Ascending aorta (tissue), 2 donors: ENCODE measurements at regions not wholly inside any gene's neighbourhood (a gene's known extent, or its start where the extent isn't known, plus 50 kb on each side); places are given as distances from the start of the nearest gene placed in this dataset.
"Not testable (repeated sequence)": the region's sequence is repeated elsewhere in the genome, so short reads cannot be mapped to it uniquely, and the experiment has no call there.

Experiments used
- DNase-seq, 2 donors: peaks; one replicate each; pipeline ENCODE4 v3.0.0-alpha.2; 2019; ENCODE audit warnings: low spot score in 2 of 2
- H3K27ac ChIP-seq, 2 donors: fragments of 200-600 bp; sonication (generic); one replicate each; pipeline ENCODE4 v1.5.1; 2016 to 2017; ENCODE audit warnings: mild to moderate bottlenecking in 1 of 2
- H3K27me3 ChIP-seq: fragments of 200-600 bp; sonication (generic); one replicate; pipeline ENCODE4 v1.5.1; 2017
- H3K36me3 ChIP-seq, 2 donors: fragments of 200-600 bp; sonication (generic); one replicate each; pipeline ENCODE4 v1.5.1; 2016
- H3K4me1 ChIP-seq, 2 donors: fragments of 200-600 bp; sonication (generic); one replicate each; pipeline ENCODE4 v1.5.1; 2016 to 2017; ENCODE audit warnings: mild to moderate bottlenecking in 1 of 2
- H3K4me3 ChIP-seq, 2 donors: fragments of 200-600 bp; sonication (generic); one replicate each; pipeline ENCODE4 v1.5.1; 2016 to 2017; ENCODE audit warnings: mild to moderate bottlenecking in 1 of 2
- H3K9me3 ChIP-seq, 2 donors: fragments of 200-600 bp; sonication (generic); one replicate each; pipeline ENCODE4 v1.5.1; 2016
- CTCF ChIP-seq, 3 experiments: fragments of 200-600 bp in 2 of 3; fragments of 450-650 bp in 1 of 3; sonication (generic) in 2 of 3; IDR thresholded peaks; one replicate each; pipeline ENCODE4 v1.5.1; 2016 to 2019; ENCODE audit warnings: antibody characterized with exemption in 3 of 3, mild to moderate bottlenecking in 1 of 3, moderate library complexity in 1 of 3
- intact Hi-C: fragments of 100-400 bp; cut with DNase I; formaldehyde crosslinking; loops from one replicate; pipeline ENCODE4 v1.15.1; 2023

GRCh38 chr21:33968995-33969348 lies 53.4 kb upstream of the ATP5PO start:
- peak in 1 of 2 donors; percentile 65 for DNase-seq
- H3K27ac ChIP-seq: peak overlapping the region; percentile 81 to 83
- H3K4me1 ChIP-seq: peaks cover 3 to 21% of the 10 kb centered on the region in 2 donors
- no peaks in the 10 kb centered on the region for H3K36me3 ChIP-seq
- no peaks in the 10 kb centered on the region for H3K27me3 ChIP-seq
- intact Hi-C loops: loop anchor here (1.0 to 2.0 kb wide), 2 partner anchors 21 to 160 kb away; no protein-coding TSS in a partner anchor
- peak overlapping the region; percentile 11 to 27 for H3K4me3 ChIP-seq
- no peak for TF ChIP-seq CTCF (IDR thresholded peaks at IDR 0.05)
- no peaks in the 10 kb centered on the region for H3K9me3 ChIP-seq

- peak overlapping the region; percentile 11 to 27 for H3K4me3 ChIP-seq
- peak in 1 of 2 donors; percentile 83 for DNase-seq
- no peaks in the 10 kb centered on the region for H3K9me3 ChIP-seq
- intact Hi-C loops: loop anchor here (1.0 to 2.0 kb wide), 2 partner anchors 20 to 160 kb away; no protein-coding TSS in a partner anchor
- H3K4me1 ChIP-seq: peaks cover 3 to 21% of the 10 kb centered on the region in 2 donors
- no peaks in the 10 kb centered on the region for H3K27me3 ChIP-seq
- no peaks in the 10 kb centered on the region for H3K36me3 ChIP-seq
- peak overlapping the region; percentile 81 to 83 for H3K27ac ChIP-seq
- no peak for TF ChIP-seq CTCF (IDR thresholded peaks at IDR 0.05)
Measured at GRCh38 chr21:33968080-33968994, 52.7 kb upstream of the ATP5PO start.

- H3K36me3 ChIP-seq: no peaks in the 10 kb centered on the region
- no peak overlapping the region for H3K4me3 ChIP-seq
- intact Hi-C loops: no loop called here
- peak overlapping the region in 1 of 2 donors; percentile 52 for H3K27ac ChIP-seq
- peak in 1 of 2 donors; percentile 41 for DNase-seq
- H3K4me1 ChIP-seq: peaks cover 3 to 21% of the 10 kb centered on the region in 2 donors
- H3K27me3 ChIP-seq: no peaks in the 10 kb centered on the region
- TF ChIP-seq CTCF (IDR thresholded peaks at IDR 0.05): no peak
- no peaks in the 10 kb centered on the region for H3K9me3 ChIP-seq
Measured at GRCh38 chr21:33967086-33967571, 51.5 kb upstream of the ATP5PO start.

GRCh38 chr21:33966324-33966949 lies 50.8 kb upstream of the ATP5PO start:
- H3K4me1 ChIP-seq: peaks cover 3 to 21% of the 10 kb centered on the region in 2 donors
- TF ChIP-seq CTCF (IDR thresholded peaks at IDR 0.05): no peak
- no peaks in the 10 kb centered on the region for H3K27me3 ChIP-seq
- no peaks in the 10 kb centered on the region for H3K9me3 ChIP-seq
- peak overlapping the region in 1 of 2 donors; percentile 52 for H3K27ac ChIP-seq
- no peaks in the 10 kb centered on the region for H3K36me3 ChIP-seq
- H3K4me3 ChIP-seq: no peak overlapping the region
- DNase-seq: peak in 1 of 2 donors; percentile 58
- intact Hi-C loops: no loop called here

GRCh38 chr21:33965662-33966061 lies 50.1 kb upstream of the ATP5PO start:
- H3K4me3 ChIP-seq, intact Hi-C loops, H3K27me3 ChIP-seq, H3K9me3 ChIP-seq, H3K36me3 ChIP-seq, DNase-seq, H3K27ac ChIP-seq: not testable (repeated sequence)
- H3K4me1 ChIP-seq: peaks cover 3 to 21% of the 10 kb centered on the region in 2 donors
